ENCODE measurements at regions not wholly inside any gene's neighbourhood (a gene's known extent, or its start where the extent isn't known, plus 50 kb on each side); places are given as distances from the start of the nearest gene placed in this dataset.

GRCh38 chr3:127419641-127420553, 132.1 kb upstream of the PRR20G start:
- no peak for DNase-seq (ENCODE audit: low spot score)
- Mint-ChIP-seq H3K27me3 (ENCODE audit: unreplicated experiment) (peaks cover 4% of the 10 kb centered on the region), H3K27ac (ENCODE audit: unreplicated experiment) (no peak overlapping the region), H3K4me3 (ENCODE audit: unreplicated experiment) (no peak overlapping the region), H3K36me3 (ENCODE audit: low read depth, unreplicated experiment) (no peaks in the 10 kb centered on the region), H3K4me1 (ENCODE audit: unreplicated experiment) (peaks cover 11% of the 10 kb centered on the region), H3K9me3 (ENCODE audit: unreplicated experiment) (no peaks in the 10 kb centered on the region)
- no peak for TF ChIP-seq CTCF (IDR thresholded peaks at IDR 0.05; ENCODE audit: unreplicated experiment)

- TF ChIP-seq CTCF (IDR thresholded peaks at IDR 0.05; ENCODE audit: unreplicated experiment): no peak
- Mint-ChIP-seq H3K27ac (ENCODE audit: unreplicated experiment) (no peak overlapping the region), H3K4me1 (ENCODE audit: unreplicated experiment) (peaks cover 5% of the 10 kb centered on the region), H3K4me3 (ENCODE audit: unreplicated experiment) (no peak overlapping the region), H3K27me3 (ENCODE audit: unreplicated experiment) (peaks cover 2% of the 10 kb centered on the region), H3K36me3 (ENCODE audit: low read depth, unreplicated experiment) (no peaks in the 10 kb centered on the region), H3K9me3 (ENCODE audit: unreplicated experiment) (no peaks in the 10 kb centered on the region)
- no peak for DNase-seq (ENCODE audit: low spot score)
Measured at GRCh38 chr3:127419182-127419581, 131.3 kb upstream of the PRR20G start.

DNA sequence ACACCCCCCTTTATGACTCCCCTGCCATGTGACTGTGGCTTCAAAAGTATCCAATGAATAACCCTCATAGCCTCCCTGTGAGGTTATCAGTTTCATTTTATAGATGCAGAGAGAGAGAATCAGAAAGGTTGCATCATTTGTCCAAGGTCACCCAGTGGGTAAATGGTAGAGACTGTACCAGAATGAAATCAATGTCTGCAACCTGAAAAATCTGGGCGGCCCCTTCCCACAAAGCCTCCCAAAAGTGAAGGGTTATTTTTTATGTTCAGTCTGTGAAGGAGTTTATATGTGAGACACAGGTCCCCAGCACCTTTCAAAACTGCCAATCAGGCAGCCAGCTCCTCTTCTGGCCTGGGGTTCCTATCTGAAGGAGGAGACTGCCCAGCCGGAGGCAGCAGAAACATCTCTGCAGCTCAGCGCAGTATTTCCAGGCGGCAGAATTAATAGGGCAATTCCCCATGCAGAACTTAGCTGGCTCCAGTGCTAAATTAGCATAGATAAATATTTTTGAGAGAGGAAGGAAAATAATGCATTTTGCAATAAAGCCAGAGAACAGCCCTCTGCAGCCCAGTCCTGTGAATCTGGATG, 130.8 kb upstream of the PRR20G start:
- no peak for TF ChIP-seq CTCF (IDR thresholded peaks at IDR 0.05; ENCODE audit: unreplicated experiment)
- Mint-ChIP-seq H3K4me3 (ENCODE audit: unreplicated experiment) (no peak overlapping the region), H3K4me1 (ENCODE audit: unreplicated experiment) (peaks cover 2% of the 10 kb centered on the region), H3K36me3 (ENCODE audit: low read depth, unreplicated experiment) (no peaks in the 10 kb centered on the region), H3K27me3 (ENCODE audit: unreplicated experiment) (peaks cover 2% of the 10 kb centered on the region), H3K9me3 (ENCODE audit: unreplicated experiment) (no peaks in the 10 kb centered on the region), H3K27ac (ENCODE audit: unreplicated experiment) (no peak overlapping the region)
- DNase-seq (ENCODE audit: low spot score): no peak

- peaks cover 2% of the 10 kb centered on the region for H3K27me3 Mint-ChIP-seq (ENCODE audit: unreplicated experiment)
- H3K4me3 Mint-ChIP-seq (ENCODE audit: unreplicated experiment): no peak overlapping the region
- H3K36me3 Mint-ChIP-seq (ENCODE audit: low read depth, unreplicated experiment): no peaks in the 10 kb centered on the region
- H3K27ac Mint-ChIP-seq (ENCODE audit: unreplicated experiment): no peak overlapping the region
- TF ChIP-seq CTCF (IDR thresholded peaks at IDR 0.05; ENCODE audit: unreplicated experiment): no peak
- peaks cover 2% of the 10 kb centered on the region for H3K4me1 Mint-ChIP-seq (ENCODE audit: unreplicated experiment)
- no peaks in the 10 kb centered on the region for H3K9me3 Mint-ChIP-seq (ENCODE audit: unreplicated experiment)
- DNase-seq (ENCODE audit: low spot score): no peak
Measured at GRCh38 chr3:127417709-127418559, 130.1 kb upstream of the PRR20G start.

All from endothelial cell (in vitro differentiated cells).